ENCODE measurements at regions not wholly inside any gene's neighbourhood (a gene's known extent, or its start where the extent isn't known, plus 50 kb on each side); places are given as distances from the start of the nearest gene placed in this dataset.
"Not testable (repeated sequence)": the region's sequence is repeated elsewhere in the genome, so short reads cannot be mapped to it uniquely, and the experiment has no call there.

- TF ChIP-seq SNAI2 (CRISPR knock-in tag; IDR thresholded peaks at IDR 0.05) (no peak), BACH2 (CRISPR knock-in tag; IDR thresholded peaks at IDR 0.05; ENCODE audit: borderline replicate concordance) (no peak)
Observed at GRCh38 chr2:117027646-117028045, 786.8 kb upstream of the DDX18 start (continued).

GRCh38 chr2:117028708-117029107 lies 785.8 kb upstream of the DDX18 start:
- not testable (repeated sequence) for ATAC-seq

- TF ChIP-seq GLIS3 (CRISPR knock-in tag; IDR thresholded peaks at IDR 0.05) (no peak), BACH2 (CRISPR knock-in tag; IDR thresholded peaks at IDR 0.05; ENCODE audit: borderline replicate concordance) (no peak), OSR1 (CRISPR knock-in tag; IDR thresholded peaks at IDR 0.05) (no peak), ZNF70 (CRISPR knock-in tag; IDR thresholded peaks at IDR 0.05) (no peak), SNAI2 (CRISPR knock-in tag; IDR thresholded peaks at IDR 0.05) (no peak), POU6F1 (CRISPR knock-in tag; IDR thresholded peaks at IDR 0.05; ENCODE audit: borderline replicate concordance, low read depth) (no peak)
- ATAC-seq, result no peak
Observed at GRCh38 chr2:117055499-117056375, 758.8 kb upstream of the DDX18 start.

GRCh38 chr2:117056376-117056748 lies 758.1 kb upstream of the DDX18 start:
- TF ChIP-seq ESRRG (CRISPR knock-in tag; IDR thresholded peaks at IDR 0.05), result no peak
- no peak for TF ChIP-seq TCF4 (CRISPR knock-in tag; IDR thresholded peaks at IDR 0.05; ENCODE audit: borderline replicate concordance)
- no peak for TF ChIP-seq ZNF565 (CRISPR knock-in tag; conservative IDR thresholded peaks at IDR 0.05; ENCODE audit: low read depth)
- no peak for TF ChIP-seq CSRNP3 (CRISPR knock-in tag; IDR thresholded peaks at IDR 0.05)
- TF ChIP-seq TSHZ2 (CRISPR knock-in tag; IDR thresholded peaks at IDR 0.05), result no peak
- no peak for TF ChIP-seq ISL1 (CRISPR knock-in tag; IDR thresholded peaks at IDR 0.05)
- TF ChIP-seq CREB5 (CRISPR knock-in tag; IDR thresholded peaks at IDR 0.05; ENCODE audit: low read depth), result no peak
- TF ChIP-seq ZNF70 (CRISPR knock-in tag; IDR thresholded peaks at IDR 0.05), result no peak
- TF ChIP-seq ZFP3 (CRISPR knock-in tag; IDR thresholded peaks at IDR 0.05), result no peak
- TF ChIP-seq ARNTL (CRISPR knock-in tag; IDR thresholded peaks at IDR 0.05; ENCODE audit: borderline replicate concordance, low read depth), result no peak
- no peak for TF ChIP-seq ZNF8 (CRISPR knock-in tag; IDR thresholded peaks at IDR 0.05)
- TF ChIP-seq OSR1 (CRISPR knock-in tag; IDR thresholded peaks at IDR 0.05), result no peak
- no peak for TF ChIP-seq CSDC2 (CRISPR knock-in tag; IDR thresholded peaks at IDR 0.05)
- no peak for TF ChIP-seq TOX (CRISPR knock-in tag; IDR thresholded peaks at IDR 0.05; ENCODE audit: borderline replicate concordance)
- no peak for TF ChIP-seq BACH2 (CRISPR knock-in tag; IDR thresholded peaks at IDR 0.05; ENCODE audit: borderline replicate concordance)
- ATAC-seq, result no peak

- ATAC-seq, result no peak
- TF ChIP-seq ISL1 (CRISPR knock-in tag; IDR thresholded peaks at IDR 0.05), result no peak
- no peak for TF ChIP-seq CSRNP3 (CRISPR knock-in tag; IDR thresholded peaks at IDR 0.05)
- TF ChIP-seq SNAI2 (CRISPR knock-in tag; IDR thresholded peaks at IDR 0.05), result no peak
- TF ChIP-seq ZNF8 (CRISPR knock-in tag; IDR thresholded peaks at IDR 0.05), result no peak
- TF ChIP-seq RARB (CRISPR knock-in tag; IDR thresholded peaks at IDR 0.05), result no peak
- no peak for TF ChIP-seq BACH2 (CRISPR knock-in tag; IDR thresholded peaks at IDR 0.05; ENCODE audit: borderline replicate concordance)
Observed at GRCh38 chr2:117057016-117057415, 757.5 kb upstream of the DDX18 start.
